Activated effector memory CD4-positive, alpha-beta T cell treated with anti-CD3 and anti-CD28 coated beads, Interleukin-2, amount 50 U/mL, for 16 hours (primary cell): ENCODE measurements at regions not wholly inside any gene's neighbourhood (a gene's known extent, or its start where the extent isn't known, plus 50 kb on each side); places are given as distances from the start of the nearest gene placed in this dataset.

Experiments
- DNase-seq: peaks from one replicate; pipeline ENCODE4 v3.0.0-alpha.2; 2020

DNA sequence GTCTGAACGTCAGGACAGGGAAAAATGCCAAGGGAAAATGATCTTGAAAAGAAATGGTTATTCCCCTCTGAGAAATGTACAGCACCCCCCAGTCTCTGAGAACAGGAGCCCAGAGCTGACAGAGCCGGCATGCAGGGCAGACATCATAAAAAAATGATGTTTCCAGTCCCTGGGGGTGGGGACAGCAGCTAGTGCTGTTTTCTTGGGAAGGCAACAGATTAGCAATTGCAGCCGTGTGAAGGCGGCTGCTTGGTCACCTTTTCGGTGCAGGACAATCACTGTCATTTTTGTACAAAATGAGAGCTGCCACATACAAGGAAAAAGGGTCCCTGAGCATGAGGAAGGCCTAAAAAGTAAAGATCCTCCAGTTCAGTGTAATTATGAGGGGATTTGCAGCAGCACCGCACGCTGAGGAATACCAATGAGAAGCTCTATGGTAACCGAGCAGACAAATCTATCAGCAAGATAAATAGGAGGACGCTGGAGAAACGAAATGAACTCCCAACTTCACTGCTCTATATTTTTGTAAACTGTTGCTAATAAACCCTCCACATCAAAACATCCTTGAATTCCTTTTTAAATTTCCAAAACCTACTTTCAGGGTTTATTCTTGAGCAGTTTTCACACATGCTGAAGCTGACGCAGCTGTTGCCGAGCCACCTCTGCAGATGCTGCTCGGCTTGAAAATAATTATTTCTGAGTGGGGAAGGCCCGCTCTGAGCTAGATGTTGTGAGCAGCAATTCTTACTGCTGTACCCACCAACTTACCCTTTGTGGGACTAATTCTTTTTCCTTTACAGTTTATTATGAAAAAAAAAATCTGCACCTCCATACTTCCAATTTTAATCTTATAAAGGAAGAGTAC lies 98.2 kb upstream of the NEBL start:
- no peak for DNase-seq

DNA sequence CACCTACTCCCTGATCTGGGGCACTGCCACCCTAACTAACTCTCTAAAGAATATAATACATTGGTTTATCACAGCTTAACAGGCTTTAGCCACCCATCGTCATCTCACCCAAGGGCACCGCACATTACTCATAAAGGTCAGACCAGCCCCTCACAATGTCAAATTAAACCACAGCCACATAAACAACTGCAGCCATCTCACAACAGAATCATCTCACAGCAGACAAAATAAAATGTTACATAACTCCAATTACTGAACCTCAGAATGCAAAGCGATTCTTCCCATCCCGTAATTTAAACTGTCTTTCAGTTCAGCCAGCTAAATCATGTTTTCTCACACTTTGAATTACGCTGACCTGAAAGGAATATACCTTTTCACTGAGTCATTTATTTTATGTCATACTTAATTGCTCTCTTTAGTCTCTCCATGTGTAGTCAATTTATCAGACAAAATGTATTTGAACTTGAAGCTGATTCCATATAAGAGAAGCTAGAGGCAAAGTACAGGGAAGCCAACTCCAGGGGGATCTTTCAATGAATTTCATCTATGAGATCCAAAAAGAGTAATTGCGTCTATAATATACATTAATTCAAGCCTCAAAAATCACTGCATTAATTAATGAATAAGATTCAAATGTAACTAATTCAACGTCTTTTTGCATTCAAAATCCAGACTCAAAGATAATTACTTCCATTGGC lies 96.9 kb upstream of the NEBL start:
- no peak for DNase-seq

DNA sequence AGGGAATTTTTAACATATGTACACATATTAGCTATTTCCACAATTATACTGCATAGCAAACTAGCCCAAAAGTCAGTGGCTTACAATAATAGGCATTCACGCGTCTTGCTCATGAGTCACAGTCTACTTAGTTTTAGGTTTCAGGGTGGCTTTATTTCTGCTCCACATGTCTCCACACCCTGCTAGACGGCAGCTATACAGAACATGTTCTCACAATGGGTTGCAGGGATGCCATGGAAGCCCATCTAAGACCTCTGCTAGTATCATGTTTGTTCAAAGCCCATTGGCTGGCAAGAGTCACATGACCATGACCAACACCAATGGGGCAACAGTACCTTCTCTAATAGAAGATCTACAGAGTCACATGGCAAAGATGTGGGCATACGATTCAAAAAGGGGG lies 96.3 kb upstream of the NEBL start:
- DNase-seq, result no peak

DNA sequence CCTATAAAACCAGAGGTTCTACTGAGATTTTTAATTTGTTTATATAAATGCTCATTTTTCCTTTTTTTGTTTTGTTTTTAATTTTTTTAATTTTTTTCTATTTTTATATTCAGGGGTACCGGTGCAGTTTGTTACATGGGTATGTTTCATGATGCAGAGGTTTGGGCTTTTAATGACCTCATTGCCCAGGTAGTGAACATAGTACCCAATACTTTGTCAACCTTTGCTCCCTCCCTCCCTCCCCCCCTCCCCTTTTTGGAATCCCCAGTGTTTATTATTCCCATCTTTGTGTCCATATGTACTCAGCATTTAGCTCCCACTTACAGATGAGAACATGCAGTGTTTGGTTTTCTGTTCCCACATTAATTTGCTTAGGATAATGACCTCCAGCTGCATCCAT lies 94.4 kb upstream of the NEBL start:
- DNase-seq, result no peak

DNA sequence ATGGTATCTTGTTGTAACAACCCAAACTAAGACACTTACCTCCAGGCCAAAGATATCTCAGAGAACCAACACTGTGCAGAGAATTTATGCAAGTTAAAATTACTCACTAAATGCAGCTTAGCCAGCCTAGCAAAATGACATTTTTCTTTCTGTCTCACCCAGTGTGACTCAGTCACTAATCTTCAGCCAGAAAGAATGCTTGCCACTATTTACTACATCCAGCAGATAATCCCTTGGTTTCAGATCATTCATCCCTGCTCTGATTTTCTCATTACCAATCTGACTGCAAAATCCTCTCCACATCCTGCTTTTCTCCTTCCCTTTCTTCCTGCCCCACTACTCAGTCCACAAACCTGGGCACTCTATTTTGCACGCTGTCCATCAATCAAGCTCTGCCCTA lies 93.5 kb upstream of the NEBL start:
- no peak for DNase-seq

DNA sequence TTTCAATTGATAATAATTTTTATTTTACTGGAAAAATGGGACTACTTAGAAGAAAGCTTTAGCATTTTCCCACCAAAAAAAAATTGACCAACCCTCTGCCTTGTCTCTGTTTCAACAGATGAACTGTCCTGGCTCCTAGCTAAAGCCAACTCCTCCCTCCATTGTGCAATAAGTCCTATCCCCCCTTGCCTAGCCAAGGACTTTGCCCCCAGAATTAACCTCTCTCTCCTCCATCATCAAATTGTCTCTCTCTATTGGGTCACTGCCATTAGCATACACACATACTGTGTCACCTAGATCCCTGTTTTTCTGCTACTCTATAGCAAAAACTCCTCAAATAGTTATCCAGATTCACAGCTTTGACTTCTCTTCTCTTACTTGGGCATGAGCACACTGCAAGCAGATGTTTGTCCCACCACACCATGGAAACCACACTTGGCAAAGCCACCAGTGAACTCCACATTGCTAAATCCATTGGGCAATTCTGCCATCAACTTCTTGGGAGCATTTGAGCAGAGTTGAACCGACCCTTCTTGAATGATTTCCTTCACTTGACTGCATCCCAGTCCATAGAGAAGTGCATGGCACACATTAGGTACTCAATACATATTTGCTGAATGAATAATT lies 91.4 kb upstream of the NEBL start:
- no peak for DNase-seq

DNA sequence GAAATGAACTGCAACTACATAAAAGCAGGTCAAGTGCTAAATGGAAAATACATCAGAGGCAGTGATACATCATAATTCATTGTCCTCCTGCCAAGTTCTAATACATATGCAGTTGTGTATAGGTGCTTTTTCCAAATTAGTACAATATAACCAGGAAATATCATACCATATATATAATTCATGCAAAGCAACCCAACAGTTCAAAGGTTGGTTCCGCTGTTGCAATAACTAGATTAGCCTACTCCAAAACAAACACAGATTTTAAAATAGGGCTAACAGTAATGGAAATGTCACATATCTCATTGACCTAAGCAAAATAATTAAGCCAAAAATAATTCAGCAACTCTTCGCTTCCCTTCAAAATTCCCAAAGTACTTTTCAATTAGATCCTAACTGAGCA lies 88.9 kb upstream of the NEBL start:
- no peak for DNase-seq

DNA sequence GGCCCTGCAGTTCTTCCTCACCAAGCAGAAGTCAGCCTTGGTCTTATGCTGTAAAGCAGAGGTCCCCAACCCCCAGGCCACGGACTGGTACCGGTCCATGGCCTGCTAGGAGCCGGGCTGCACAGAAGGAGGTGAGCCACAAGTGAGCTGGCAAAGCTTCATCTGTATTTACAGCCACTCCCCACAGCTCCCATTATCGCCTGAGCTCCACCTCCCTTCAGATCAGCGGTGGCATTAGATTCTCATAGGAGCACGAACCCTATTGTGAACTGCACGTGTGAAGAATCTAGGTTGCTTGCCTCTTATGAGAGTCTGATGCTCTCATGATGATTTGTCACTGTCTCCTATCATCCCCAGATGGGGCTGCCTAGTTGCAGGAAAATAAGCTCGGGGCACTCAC lies 87.6 kb upstream of the NEBL start:
- no peak for DNase-seq

DNA sequence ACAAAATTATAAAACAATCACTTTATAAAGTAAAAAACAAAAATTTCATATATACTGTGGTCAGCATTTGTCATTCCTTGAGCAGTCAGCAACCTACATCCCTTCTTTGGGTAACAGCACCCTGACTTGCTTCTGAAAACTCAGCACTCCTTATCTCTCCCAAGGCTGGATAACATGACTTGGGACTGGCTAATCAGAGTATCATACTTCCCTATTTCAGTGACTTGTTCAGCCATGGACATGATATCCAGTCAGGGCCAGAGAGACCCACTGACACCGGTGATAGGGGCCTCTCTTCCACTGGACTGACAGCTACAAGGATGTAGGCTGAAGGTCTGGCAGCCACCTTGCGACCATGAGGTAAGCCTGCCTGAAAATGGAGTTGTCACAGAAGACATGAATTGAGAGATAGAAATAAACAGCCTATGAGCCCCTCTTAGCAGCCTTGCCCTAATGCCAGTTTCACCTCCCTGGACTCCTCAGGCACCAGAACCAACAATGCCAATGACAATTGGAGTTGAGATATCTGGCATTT lies 84.4 kb upstream of the NEBL start:
- no peak for DNase-seq

DNA sequence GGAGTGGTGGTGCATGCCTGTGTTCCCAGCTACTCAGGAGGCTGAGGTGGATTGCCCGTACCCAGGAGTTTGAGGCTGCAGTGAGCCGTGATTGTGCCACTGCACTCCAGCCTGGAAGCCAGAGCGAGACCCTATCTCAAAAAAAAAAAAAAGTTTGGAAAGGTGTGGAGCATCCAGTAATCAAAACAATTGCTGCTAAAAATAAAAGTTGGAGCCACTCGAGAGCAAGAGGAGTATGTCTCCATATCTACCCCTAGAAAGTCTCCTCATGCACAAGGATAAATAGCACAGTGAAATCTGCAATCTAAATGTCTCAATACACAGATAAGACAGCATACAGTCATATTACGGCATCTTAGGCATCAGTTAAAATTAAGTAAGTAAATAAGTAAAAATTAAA lies 81.5 kb upstream of the NEBL start:
- DNase-seq, result no peak

DNA sequence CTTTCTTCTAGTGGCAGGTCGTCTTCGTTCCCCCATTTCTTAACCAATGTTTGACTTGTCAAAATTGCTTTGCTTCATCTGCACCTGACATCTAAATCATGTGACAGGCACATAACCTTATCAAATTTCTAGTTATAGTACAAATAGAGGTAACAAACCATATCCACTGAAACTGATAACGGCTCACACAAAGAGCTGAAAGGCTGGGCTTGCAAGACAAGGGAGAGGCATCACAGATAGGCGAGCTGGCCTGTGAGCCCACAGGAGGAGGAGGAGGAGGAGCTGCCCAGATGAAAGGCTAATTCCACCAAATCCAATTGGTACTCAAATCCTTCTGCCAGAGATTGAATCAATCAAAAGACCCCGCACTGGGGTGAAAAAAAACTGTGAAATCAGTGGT lies 80.2 kb upstream of the NEBL start:
- DNase-seq, result no peak

DNA sequence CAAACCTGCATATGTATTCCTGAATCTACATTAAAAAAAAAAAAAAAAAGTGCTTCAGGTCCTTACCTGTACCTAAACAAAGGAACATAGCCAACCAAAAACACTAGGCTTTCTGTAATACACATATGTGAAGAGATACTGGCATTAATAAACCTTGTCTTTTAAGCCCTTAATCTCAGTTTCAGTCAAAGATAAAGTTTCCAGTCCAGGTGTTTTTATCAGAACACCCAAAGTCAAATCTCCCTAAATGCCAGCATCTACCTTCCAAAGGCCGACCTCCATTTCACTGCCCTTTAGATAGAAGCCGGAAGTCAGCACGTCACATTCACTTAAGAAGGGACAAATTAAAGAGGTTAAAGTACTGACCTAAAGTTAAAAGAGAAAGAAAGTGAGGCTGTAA lies 79.8 kb upstream of the NEBL start:
- no peak for DNase-seq

DNA sequence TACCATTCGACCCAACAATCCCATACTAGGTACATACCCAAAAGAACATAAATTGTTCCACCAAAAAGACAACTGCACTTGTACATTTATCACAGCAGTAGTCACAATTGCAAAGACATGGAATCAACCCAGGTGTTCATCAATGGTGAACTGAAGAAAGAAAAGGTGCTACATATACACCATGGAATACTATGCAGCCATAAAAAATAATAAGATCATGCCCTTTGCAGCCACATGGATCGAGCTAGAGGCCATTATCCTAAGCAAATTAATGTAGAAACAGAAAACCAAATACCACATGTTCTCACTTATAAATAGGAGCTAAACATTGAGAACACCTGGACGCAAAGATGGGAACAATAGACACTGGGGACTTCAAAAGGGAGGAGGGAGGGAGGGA lies 79.3 kb upstream of the NEBL start:
- DNase-seq, result no peak

DNA sequence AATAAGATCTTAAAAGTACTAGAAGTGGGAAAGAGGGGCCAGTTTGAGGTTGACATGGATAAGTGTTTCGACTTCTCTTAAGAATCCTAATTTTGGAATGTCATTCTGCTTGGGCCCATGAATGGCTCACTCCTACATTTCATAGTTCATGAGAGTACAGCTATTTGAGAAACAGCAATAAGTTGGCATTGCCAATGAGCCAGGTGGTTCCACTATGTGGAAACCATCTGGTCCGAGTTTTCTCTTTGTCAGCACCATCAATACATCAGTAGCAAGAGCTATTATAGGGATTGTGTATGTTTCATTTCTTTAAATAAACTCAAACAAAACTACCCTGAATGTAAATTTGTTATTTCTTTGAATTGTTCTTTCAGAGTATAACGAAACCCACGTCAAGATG lies 78.1 kb upstream of the NEBL start:
- DNase-seq, result no peak

DNA sequence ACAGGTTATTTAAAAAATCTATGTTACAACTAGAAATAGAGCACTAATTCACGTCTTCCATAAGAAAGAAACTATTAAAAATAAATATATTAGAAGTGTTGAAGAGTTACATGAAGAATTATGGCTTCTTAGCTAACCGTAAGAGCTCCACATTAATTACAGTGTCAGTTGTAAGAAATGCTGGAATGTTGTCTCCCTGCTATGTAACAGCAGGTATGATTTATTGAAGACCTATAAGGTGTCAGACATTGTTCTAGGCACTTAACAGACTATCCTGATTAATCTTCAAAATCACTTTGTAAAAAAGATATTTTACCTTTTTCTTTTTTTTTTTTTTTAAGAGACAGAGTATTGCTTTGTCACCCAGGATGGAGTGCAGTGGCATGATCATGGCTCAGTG lies 75.8 kb upstream of the NEBL start:
- DNase-seq, result no peak

DNA sequence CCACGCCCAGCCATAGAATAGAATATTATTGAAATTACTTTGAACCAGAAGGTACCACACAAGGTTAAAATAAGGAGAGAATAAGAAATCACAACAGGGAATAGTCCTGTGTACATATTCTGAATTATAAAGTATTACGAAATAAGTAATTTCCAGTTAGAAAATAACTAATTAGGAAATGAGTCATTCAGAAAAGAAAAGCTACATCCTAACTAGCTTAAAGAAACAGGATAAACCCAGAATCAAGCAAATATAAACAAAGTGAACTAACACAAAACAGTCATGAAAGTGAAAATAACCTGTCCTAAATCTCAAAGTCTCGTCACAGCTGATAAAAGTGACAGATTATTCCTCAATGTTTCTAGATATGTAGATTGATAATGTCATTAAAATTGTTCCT lies 74.8 kb upstream of the NEBL start:
- no peak for DNase-seq

DNA sequence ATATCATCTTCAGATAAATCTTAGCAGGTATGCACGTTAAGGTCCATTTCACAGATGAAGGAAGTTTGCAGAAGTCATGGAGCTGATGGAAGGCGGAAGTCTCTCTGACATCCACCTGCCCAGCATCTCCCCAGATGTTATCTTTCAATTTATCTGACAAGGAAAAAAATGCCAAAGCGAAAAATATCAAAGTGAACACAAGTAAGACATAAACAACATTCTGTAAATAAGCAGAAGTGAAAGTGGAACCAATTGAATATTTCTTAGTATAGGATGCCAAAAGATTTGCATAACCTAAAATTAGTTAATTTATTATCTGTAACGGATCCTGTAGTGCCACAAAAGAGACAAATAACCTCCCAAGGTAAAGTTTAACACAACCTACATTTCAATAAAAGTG lies 73.6 kb upstream of the NEBL start:
- DNase-seq, result no peak

DNA sequence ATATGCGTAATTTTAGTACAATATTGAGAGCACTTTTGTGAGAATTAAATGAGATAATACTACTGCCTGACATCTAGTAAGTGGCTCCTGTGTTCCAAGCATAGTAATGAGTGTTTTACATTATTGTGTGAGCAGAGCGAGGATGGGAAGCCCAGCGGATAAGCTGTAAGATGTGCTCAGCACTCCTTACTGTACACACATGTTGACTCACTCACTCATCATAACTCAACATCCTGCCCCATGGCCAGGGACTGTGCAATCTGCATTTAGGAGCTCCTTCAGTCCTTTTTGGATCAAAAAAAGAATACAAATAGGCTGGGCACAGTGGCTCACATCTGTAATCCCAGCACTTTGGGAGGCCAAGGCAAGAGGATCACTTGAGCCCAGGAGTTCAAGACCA lies 72.9 kb upstream of the NEBL start:
- no peak for DNase-seq

DNA sequence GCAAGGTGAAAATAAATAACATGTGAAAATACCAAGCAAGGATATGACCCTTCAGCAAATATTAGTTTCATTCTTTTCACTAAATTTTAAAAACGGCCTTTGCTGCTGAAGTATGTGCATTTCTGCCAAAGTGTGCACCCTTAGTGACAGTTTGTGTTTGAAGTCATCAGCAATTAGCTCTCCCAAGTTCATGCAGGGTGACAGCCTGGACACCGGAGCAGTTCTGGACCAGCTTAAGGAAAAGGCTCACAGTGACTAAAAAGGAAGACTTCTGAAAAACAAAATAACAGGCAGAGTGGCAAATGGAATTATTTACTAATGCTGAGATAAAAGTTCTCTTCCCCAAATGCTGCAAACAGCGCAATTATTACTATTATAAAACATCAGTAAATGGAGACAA lies 69.3 kb upstream of the NEBL start:
- no peak for DNase-seq

DNA sequence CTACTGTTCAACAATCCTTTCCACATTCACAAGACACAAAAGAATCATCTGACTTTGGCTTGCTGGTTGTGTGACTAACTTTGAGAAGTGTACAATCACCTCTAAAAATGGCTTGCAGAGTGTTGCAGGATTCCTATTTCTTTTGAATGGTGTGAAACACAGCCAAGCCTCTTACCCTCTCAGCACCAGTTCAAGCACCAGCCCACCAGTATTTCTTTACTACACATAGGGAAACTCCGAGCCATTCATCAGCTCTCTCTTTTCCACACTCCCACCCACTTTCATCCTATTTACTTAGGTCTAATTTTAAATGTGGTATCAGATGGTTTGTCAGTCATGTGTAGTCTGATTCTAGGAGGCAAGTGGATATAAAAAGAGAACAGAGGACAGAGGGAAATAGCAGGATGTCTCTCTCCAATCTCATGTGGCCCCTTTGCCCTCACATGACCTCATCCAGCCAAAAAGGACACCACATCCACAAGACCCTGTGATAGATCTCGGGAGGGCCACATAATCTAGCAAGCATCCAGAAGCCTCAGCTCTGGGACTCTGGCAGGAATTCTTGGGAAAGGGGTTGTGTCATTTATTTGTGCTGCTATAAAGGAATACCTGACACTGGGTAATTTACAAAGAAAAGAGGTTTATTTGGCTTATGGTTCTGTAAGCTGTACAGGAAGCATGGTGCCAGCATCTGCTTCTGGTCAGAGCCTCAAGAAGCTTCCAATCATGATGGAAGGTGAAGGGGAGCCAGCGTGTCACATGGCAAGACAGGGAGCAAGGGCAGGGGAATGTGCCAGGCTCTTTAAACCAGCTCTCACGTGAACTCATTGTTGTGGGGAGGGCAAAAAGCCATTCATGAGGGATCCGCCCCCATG lies 66.8 kb upstream of the NEBL start:
- DNase-seq, result no peak

DNA sequence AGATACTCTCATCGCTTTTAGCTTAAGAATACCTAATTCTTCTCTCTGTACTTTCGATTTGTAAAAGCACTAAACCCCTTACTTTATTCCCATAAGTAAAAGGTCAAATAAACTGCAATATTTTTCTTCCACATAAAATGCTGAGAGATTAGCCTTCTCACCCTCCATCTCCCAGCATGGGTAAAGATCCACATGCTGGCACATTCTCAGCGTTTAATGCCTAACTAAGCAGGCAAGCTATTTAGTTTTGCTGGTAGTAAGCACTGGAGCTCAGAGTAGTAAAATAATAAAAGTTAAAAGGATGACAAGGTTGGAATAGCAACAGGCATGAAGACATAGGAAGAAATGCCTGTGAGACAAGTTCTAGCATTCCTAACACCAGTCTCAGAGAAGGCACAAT lies 65.9 kb upstream of the NEBL start:
- DNase-seq, result no peak

DNA sequence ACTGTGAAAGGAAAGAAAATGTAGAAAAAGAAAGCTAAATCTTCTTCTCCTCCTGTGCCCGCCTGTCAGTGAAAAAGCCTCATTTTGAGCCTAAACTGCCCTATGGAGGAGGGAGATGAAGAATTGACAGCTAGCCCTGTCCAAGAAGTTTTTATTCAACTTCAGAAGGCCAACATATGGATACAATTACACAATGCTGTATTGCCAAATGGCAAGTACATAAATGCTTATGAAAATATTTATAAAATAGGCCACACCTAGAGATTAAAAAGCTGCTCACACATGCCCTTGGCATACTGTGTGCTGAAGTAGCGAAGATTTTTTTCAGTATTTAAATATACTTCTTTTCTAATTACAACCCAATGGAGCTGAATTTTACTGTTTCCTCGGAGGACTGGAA lies 65.1 kb upstream of the NEBL start:
- DNase-seq, result no peak

DNA sequence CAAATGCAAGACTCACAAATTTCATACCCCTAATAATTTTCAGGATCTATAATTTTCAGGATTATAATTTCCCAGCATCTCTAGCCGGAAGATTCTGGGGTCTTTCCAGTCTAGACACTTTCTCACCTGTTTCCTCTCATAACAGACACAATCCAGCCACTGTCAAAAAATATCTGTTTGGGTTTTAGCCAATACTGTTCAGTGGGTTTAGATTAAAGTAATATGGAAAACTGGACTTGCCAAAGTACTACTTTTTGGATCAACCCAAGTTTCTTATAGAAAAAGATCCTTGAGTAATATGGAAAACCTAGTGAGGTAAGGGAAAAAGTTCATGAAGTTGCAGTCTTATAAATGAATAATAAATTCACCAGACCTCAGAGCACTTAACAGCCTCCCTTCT lies 62.1 kb upstream of the NEBL start:
- DNase-seq, result no peak
